T-helper 1 cell treated with Interleukin-12 subunit alpha and Interleukin-12 subunit beta and Interleukin-4 antibody, amounts not matched to agents 30 ng/mL and 1 ng/mL, for 36 hours (primary cell): ENCODE measurements at regions not wholly inside any gene's neighbourhood (a gene's known extent, or its start where the extent isn't known, plus 50 kb on each side); places are given as distances from the start of the nearest gene placed in this dataset.
"Not testable (repeated sequence)": the region's sequence is repeated elsewhere in the genome, so short reads cannot be mapped to it uniquely, and the experiment has no call there.

Source experiments
- intact Hi-C: fragments of 100-400 bp; cut with micrococcal nuclease; formaldehyde crosslinking; loops from one replicate; pipeline ENCODE4 v1.15.1; 2024

DNA sequence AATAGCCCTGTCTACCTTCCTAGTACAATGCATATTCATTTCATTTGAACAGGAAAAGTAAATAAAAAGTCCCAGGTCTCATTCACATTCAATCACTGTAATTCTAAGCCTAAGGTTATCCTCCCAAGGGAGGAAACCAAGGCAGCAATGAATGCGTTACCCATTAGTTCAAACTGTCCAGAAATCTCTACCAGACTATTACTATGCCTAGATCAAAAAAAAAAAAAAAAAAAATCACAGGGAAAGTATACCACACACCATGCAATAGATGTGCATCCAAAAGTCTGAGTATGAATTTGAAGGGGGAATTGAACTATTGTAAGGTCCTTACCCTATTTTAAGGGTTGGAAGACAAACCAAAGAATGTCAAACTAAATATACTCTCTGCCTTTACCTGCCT, 598.0 kb upstream of the API5 start:
- intact Hi-C loops, result no loop called here

- intact Hi-C loops, result no loop called here
Measured at GRCh38 chr11:42720716-42721563, 590.9 kb upstream of the API5 start.

DNA sequence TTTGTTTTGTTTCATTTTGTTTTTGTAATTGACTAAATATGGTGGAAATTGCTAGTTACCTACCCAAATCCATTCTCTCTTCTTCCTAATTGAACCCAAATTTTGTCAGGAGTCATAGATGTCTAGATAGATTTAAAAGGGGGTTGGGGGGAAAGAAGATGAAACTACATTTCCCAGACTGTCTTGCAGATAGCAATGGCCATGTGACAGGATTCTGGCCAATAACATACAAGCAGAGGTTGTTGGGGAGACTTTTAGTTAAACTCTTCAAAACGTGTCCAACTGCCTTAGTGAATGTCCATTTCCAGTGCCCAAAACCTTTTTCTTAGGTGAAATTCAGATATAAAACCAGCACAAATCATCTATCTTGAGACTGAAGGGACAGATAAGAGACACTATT, 583.9 kb upstream of the API5 start:
- intact Hi-C loops, result no loop called here

GRCh38 chr11:42762348-42762747, 549.4 kb upstream of the API5 start:
- intact Hi-C loops, result no loop called here

DNA sequence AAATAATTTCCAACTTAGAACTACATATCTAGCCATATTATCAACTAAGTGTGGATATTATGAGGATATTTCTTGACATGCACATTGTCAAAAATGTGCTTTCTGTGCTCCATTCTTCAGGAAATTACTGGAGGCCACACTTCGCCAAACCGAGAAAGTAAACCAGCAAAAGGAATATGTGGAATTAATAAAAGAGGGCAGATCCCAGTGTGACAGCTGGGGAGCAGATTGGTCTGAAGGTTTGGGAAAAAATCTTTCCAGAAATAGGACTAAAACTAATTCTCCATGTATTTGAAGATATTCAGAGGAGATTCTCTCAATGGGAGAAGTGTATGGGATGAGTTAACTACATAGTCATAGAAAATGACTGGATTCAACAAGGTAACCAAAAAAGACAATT, 546.9 kb upstream of the API5 start:
- intact Hi-C loops, result no loop called here

DNA sequence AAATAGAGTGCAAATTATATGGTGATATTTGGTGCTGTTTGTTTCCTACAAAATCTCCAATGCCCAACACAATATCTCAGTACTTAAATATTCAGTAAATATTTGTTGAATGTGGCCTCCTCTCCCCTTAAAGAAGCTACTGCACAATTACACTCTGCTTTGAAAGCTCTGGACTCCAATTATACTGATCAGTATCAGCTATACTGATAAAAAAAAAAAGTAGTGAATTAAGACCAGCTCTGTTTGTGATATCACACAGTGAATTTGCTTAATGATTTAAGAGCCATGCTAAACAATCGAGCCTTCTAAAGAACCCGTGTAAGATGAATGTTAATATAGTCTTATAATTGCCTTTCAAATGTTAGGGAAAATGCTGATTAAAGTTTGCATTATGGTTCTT, 543.2 kb upstream of the API5 start:
- intact Hi-C loops, result no loop called here

- intact Hi-C loops, result loop anchor here (1.0 to 5.0 kb wide), 4 partner anchors 508 to 1082 kb away; no protein-coding TSS in a partner anchor
Measured at GRCh38 chr11:42770444-42771065, 541.2 kb upstream of the API5 start.

DNA sequence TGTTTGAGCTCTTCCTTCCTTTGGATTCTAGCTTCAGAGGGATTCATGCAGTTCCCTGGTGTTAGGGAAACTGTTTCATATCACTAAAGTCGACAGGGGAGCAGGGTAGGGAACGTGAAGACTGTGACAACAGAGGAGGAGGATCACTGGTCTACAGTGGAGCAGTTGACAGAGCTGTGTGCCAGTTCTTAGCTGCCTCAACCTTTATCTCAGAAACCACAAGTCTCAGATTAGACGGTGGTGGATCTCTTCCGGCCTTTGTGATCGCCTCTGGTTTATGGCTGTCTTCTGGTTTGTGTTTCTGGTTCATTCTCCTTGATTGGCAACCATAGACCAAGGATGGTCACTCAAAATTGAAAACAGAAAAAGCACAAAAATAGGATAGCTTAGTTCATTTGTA, 538.9 kb upstream of the API5 start:
- intact Hi-C loops, result loop anchor here (5.0 kb wide), 1 partner anchor 1079 kb away; no protein-coding TSS in a partner anchor

- intact Hi-C loops, result loop anchor here (5.0 kb wide), 1 partner anchor 1079 kb away; no protein-coding TSS in a partner anchor
Measured at GRCh38 chr11:42773729-42774128, 538.1 kb upstream of the API5 start.

GRCh38 chr11:42774567-42774966, 537.2 kb upstream of the API5 start:
- intact Hi-C loops, result loop anchor here (5.0 kb wide), 1 partner anchor 1078 kb away; no protein-coding TSS in a partner anchor

GRCh38 chr11:42777776-42778175, 534.0 kb upstream of the API5 start:
- intact Hi-C loops, result no loop called here

DNA sequence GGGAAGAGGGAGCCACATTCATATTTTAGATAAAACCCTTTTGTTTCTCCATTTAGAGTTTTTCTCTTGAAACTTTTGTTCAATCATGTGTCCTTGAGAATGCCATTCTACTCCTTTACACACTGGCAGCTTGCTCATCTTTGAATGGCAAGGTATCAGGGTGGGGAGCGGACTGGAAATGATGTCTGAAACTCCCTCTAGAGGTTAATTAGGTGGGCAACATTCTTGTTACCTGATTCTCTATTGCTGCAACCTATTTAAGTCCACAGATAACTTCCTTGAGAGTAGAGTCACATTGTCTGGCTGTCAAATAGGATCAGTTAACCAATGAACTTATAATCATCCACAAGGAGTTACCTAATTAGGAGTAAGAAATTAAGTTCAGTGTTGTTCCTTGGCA, 533.6 kb upstream of the API5 start:
- intact Hi-C loops, result no loop called here

GRCh38 chr11:42779555-42779954, 532.2 kb upstream of the API5 start:
- intact Hi-C loops, result no loop called here

- intact Hi-C loops, result no loop called here
Measured at GRCh38 chr11:42786981-42787380, 524.8 kb upstream of the API5 start.

- intact Hi-C loops, result not testable (repeated sequence)
Measured at GRCh38 chr11:42795483-42795882, 516.3 kb upstream of the API5 start.

GRCh38 chr11:42800041-42800440, 511.8 kb upstream of the API5 start:
- intact Hi-C loops, result no loop called here

DNA sequence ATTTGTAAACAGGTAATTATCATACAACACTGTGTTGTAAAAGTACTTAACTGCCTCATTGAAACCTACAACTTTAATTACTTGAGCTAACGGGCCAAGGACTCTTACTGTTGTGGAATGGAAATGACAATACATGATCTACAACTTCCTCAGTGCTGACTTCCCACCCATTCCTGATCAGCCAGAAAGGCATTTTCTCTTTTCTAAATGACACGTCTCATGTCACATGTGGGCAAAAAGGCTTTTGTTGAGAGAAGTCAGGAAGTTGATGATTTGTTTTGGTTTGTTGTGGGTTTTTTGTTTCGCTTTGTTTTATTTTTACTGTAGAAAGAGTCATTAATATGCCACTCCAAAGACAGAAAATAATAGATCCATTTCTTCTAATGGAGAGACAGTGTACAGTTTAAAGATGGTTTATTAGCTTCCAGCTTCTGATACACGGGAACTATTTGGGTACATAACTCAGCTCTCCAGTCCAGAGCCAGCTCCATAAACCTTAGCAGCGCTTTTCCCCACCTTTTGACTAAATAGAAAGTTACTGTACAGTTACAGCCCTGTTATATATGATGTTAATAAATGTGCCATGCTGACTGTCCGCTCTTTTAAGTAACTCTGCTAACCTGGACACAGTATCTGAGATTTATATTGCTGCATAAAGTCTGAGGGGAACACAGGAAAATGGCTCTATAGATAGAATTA, 509.4 kb upstream of the API5 start:
- intact Hi-C loops, result no loop called here

- intact Hi-C loops, result no loop called here
Measured at GRCh38 chr11:42806191-42806590, 505.6 kb upstream of the API5 start.

DNA sequence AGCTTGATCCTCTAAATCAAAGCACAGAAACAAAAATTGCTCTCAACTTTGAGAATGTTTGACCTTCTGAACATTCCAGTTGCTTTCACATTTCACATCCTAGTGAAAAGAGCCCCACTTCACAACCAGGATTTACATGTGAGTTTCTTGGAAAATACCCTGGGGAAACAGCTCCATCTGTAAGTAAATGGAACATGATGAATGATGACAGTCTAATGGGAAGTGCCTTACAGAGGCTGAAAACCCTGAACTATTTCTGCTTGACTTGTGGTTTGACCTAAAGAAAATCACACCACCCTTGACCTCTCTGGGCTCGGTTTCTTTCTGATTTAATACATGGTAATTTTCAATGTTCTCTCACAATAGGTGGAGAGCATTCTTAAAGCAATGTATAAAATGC, 499.4 kb upstream of the API5 start:
- intact Hi-C loops, result no loop called here

DNA sequence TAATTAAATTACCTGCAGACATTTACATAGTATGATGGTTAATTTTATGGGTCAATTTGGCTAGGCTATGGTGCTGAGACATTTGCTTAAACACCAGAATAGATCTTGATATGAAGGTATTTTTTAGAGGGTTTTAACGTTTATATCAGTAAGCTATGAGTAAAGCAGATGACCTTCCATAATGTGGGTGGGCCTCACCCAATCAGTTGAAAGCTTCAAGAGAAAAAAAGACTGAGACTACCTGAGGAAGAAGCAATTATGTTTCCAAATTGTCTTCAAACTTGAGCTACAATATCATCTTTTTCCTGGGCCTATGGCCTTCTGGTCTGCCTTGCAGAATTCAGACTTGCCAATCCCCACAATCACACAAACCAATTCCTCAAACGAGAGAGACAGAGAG, 498.8 kb upstream of the API5 start:
- intact Hi-C loops, result no loop called here

- intact Hi-C loops, result no loop called here
Measured at GRCh38 chr11:42816471-42816870, 495.3 kb upstream of the API5 start.

DNA sequence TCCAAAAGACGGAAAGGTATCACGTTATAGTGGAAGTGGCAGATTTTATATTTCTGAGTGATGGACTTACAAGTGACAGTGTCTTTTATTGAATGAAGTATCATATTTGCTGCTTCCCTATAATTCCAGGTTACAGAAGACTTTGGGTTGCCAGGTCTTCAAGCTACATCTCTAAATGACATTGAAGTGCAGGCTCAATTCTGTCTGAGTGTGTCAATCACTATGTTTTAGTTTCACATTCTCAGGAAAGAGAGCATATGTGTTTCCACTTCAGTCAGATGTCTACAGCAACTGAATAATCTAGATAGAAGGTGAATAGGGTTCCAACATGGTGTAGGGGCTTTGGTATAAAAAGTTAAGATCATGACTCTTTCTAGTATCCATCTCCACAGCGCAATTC, 492.7 kb upstream of the API5 start:
- intact Hi-C loops, result no loop called here
